ENCODE measurements at regions not wholly inside any gene's neighbourhood (a gene's known extent, or its start where the extent isn't known, plus 50 kb on each side); places are given as distances from the start of the nearest gene placed in this dataset.

DNA sequence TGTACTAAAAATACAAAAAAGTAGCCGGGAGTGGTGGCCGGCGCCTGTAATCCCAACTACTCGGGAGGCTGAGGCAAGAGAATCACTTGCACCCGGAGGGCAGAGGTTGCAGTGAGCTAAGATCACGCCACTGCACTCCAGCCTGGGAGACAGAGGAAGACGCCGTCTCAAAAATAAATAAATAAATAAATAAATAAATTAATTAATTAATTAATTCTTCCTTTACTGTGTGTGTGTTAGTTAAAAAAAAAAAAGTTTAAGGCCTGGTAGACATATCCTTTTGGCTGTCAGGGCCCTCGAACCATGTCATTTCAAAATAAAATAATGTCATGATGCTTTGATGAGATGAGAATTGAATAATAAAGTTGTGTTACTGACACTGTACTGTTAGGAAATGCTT, 81.3 kb downstream of the ZNF467 start:
- TF ChIP-seq, protein P1, sequence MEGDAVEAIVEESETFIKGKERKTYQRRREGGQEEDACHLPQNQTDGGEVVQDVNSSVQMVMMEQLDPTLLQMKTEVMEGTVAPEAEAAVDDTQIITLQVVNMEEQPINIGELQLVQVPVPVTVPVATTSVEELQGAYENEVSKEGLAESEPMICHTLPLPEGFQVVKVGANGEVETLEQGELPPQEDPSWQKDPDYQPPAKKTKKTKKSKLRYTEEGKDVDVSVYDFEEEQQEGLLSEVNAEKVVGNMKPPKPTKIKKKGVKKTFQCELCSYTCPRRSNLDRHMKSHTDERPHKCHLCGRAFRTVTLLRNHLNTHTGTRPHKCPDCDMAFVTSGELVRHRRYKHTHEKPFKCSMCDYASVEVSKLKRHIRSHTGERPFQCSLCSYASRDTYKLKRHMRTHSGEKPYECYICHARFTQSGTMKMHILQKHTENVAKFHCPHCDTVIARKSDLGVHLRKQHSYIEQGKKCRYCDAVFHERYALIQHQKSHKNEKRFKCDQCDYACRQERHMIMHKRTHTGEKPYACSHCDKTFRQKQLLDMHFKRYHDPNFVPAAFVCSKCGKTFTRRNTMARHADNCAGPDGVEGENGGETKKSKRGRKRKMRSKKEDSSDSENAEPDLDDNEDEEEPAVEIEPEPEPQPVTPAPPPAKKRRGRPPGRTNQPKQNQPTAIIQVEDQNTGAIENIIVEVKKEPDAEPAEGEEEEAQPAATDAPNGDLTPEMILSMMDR (IDR thresholded peaks at IDR 0.05; ENCODE audit: low read length) = no peak
- no peak for TF ChIP-seq EZH2 (IDR thresholded peaks at IDR 0.05; ENCODE audit: borderline replicate concordance, low read length)
